Stimulated activated CD8-positive, alpha-beta memory T cell treated with anti-CD3 and anti-CD28 coated beads, Interleukin-4, amount 100 ng/mL, for 24 hours (primary cell): ENCODE measurements at regions not wholly inside any gene's neighbourhood (a gene's known extent, or its start where the extent isn't known, plus 50 kb on each side); places are given as distances from the start of the nearest gene placed in this dataset.
"Not testable (repeated sequence)": the region's sequence is repeated elsewhere in the genome, so short reads cannot be mapped to it uniquely, and the experiment has no call there.

Experiments used
- DNase-seq: peaks from one replicate; pipeline ENCODE4 v3.0.0-alpha.2; 2020; ENCODE audit warnings: low read depth

- DNase-seq = no peak
Measured at GRCh38 chr18:59038295-59039039, 101.2 kb upstream of the SEC11C start.

GRCh38 chr18:59039040-59039320, 100.7 kb upstream of the SEC11C start:
- not testable (repeated sequence) for DNase-seq

GRCh38 chr18:59039449-59039848, 100.2 kb upstream of the SEC11C start:
- DNase-seq = no peak

- no peak for DNase-seq
Measured at GRCh38 chr18:59040770-59041148, 98.9 kb upstream of the SEC11C start.

- no peak for DNase-seq
Measured at GRCh38 chr18:59041296-59041695, 98.4 kb upstream of the SEC11C start.

- DNase-seq = no peak
Measured at GRCh38 chr18:59041819-59042815, 97.6 kb upstream of the SEC11C start.

GRCh38 chr18:59044855-59045254, 94.8 kb upstream of the SEC11C start:
- no peak for DNase-seq

GRCh38 chr18:59047321-59048047, 92.2 kb upstream of the SEC11C start:
- no peak for DNase-seq

- no peak for DNase-seq
Measured at GRCh38 chr18:59048048-59048363, 91.7 kb upstream of the SEC11C start.

GRCh38 chr18:59048378-59048777, 91.3 kb upstream of the SEC11C start:
- no peak for DNase-seq

GRCh38 chr18:59049721-59050660, 89.7 kb upstream of the SEC11C start:
- DNase-seq = no peak

- DNase-seq = no peak
Measured at GRCh38 chr18:59050661-59051057, 89.0 kb upstream of the SEC11C start.

- no peak for DNase-seq
Measured at GRCh38 chr18:59051470-59052165, 88.1 kb upstream of the SEC11C start.

GRCh38 chr18:59052965-59053820, 86.5 kb upstream of the SEC11C start:
- no peak for DNase-seq

GRCh38 chr18:59054496-59055287, 85.0 kb upstream of the SEC11C start:
- DNase-seq = no peak

- DNase-seq = no peak
Measured at GRCh38 chr18:59055345-59056032, 84.2 kb upstream of the SEC11C start.

GRCh38 chr18:59056706-59057492, 82.8 kb upstream of the SEC11C start:
- peak; percentile 33 for DNase-seq

- no peak for DNase-seq
Measured at GRCh38 chr18:59057493-59057795, 82.2 kb upstream of the SEC11C start.
